MM.1S (cell line): ENCODE measurements at regions not wholly inside any gene's neighbourhood (a gene's known extent, or its start where the extent isn't known, plus 50 kb on each side); places are given as distances from the start of the nearest gene placed in this dataset.

Experiments
- CTCF ChIP-seq: fragments of 300-600 bp; sonication (generic); IDR thresholded peaks from 2 replicates; pipeline ENCODE4 v1.5.1; 2016; ENCODE audit warnings: antibody characterized with exemption, low read length, mixed read lengths
- EZH2 ChIP-seq: fragments of 300-600 bp; sonication (generic); optimal IDR thresholded peaks from 2 replicates; pipeline ENCODE3; 2017; ENCODE audit warnings: low read depth, mild to moderate bottlenecking, antibody characterized with exemption, low read length, mixed read lengths
- EZH2phosphoT487 ChIP-seq: fragments of 300-600 bp; sonication (generic); IDR thresholded peaks from 2 replicates; pipeline ENCODE4 v1.6.1; 2018; ENCODE audit warnings: antibody characterized with exemption, low read length

- TF ChIP-seq CTCF (no peak), EZH2phosphoT487 (no peak), EZH2 (no peak)
Observed at GRCh38 chr20:48332555-48332954, 495.2 kb downstream of the PREX1 start.
